ENCODE measurements at regions not wholly inside any gene's neighbourhood (a gene's known extent, or its start where the extent isn't known, plus 50 kb on each side); places are given as distances from the start of the nearest gene placed in this dataset.

- TF ChIP-seq GATA2 (IDR thresholded peaks at IDR 0.05; ENCODE audit: low read depth, low read length) (no peak), GATA3 (IDR thresholded peaks at IDR 0.05; ENCODE audit: low read depth, low read length) (no peak)
Observed at GRCh38 chr6:56311533-56312448, 64.4 kb upstream of the COL21A1 start.

- no peak for TF ChIP-seq GATA3 (IDR thresholded peaks at IDR 0.05; ENCODE audit: low read depth, low read length)
- no peak for TF ChIP-seq GATA2 (IDR thresholded peaks at IDR 0.05; ENCODE audit: low read depth, low read length)
Observed at GRCh38 chr6:56311061-56311460, 63.7 kb upstream of the COL21A1 start.

GRCh38 chr6:56310241-56310640 lies 62.9 kb upstream of the COL21A1 start:
- no peak for TF ChIP-seq GATA3 (IDR thresholded peaks at IDR 0.05; ENCODE audit: low read depth, low read length)
- no peak for TF ChIP-seq GATA2 (IDR thresholded peaks at IDR 0.05; ENCODE audit: low read depth, low read length)

DNA sequence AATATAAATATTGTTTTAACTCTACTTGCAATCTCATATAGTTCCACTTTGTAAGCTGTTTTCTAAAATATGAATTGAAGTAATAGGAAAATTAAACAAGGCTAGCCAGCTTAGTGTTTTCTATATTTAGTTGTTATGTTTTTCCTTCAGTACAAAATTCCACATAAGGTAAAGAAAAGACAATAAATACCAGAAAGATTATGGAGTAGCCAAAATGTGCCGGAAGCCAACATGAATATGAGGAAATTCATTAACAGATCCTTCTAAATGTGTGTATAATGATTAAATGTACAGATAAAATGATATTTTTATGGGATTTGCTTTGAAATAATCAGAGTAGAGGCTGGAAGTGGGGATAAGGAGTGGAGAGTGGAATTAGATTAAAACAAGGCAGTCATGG lies 52.5 kb upstream of the COL21A1 start:
- no peak for TF ChIP-seq GATA3 (IDR thresholded peaks at IDR 0.05; ENCODE audit: low read depth, low read length)
- no peak for TF ChIP-seq GATA2 (IDR thresholded peaks at IDR 0.05; ENCODE audit: low read depth, low read length)

DNA sequence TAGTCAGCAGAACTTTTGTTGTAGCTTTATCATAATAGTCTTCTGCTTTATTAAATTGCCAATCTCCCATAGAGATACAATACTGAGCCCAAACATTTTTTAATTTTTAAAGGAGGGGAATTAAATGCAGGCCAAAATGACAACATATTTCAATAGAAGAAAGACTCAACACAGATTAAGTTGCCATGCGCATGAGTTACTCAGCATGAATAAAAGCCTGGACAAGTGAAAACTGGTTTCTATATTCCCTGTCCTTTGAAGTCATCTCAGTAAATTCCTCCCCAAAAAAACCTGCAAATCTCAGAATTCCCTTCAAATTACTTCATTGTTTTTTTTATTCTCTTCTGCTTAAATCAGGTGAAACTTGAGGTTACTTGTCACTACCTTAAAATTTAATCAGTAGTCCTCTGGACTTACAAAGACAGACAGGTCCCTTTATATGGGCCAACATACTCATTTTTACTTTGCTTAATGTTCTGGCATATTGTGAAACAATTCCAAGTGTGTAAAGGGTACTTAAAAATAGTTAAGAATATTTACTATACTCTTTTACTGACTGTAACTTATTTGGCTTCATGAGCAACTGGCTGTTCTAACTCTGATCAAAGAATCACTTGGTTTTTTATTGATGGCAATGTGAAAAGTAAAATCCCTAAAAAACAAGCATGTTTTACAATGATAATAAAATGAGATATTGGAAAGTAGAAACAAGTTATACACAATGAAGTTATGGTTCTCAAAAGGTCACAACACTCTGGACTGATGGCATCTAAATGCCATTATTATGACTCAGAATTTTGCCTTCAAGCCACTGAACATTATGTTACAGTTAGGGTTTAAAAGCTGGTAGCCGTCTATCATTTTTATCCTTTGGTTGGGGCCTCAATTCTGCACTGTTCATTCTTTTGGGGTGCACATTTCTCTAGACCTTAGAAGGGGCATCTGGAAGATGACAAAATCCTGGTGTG lies 49.9 kb upstream of the COL21A1 start:
- TF ChIP-seq GATA2 (IDR thresholded peaks at IDR 0.05; ENCODE audit: low read depth, low read length) = no peak
- TF ChIP-seq GATA3 (IDR thresholded peaks at IDR 0.05; ENCODE audit: low read depth, low read length) = no peak
